ENCODE measurements at regions not wholly inside any gene's neighbourhood (a gene's known extent, or its start where the extent isn't known, plus 50 kb on each side); places are given as distances from the start of the nearest gene placed in this dataset.

DNA sequence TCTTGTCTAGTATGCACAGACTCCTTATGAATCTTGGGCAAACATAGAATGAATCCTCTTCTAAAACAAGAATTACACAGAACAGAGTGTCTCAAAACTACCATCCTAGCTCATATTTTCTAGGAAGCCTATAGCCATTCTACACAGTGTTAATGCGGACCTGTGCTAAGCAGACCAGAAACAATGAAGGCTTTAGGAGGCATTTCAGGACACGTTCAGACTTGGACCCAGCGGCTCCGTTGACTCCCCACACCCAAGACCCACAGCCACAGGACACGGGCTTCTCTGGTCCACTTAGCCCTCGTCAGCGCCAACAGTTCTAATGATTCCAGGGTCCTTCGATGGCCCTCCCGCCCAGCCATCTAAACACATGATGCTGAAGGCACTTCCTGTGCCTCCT lies 182.2 kb downstream of the BCL11A start:
- H3K27me3 ChIP-seq (ENCODE audit: insufficient read depth, insufficient read length): no peaks in the 10 kb centered on the region
- H3K9ac ChIP-seq (ENCODE audit: insufficient read length, low read depth): no peak overlapping the region
- H3K4me3 ChIP-seq (ENCODE audit: insufficient read length, low read depth): no peak overlapping the region
- TF ChIP-seq ZNF274 (IDR thresholded peaks at IDR 0.05; ENCODE audit: low read depth, low read length) (no peak), YY1 (IDR thresholded peaks at IDR 0.05; ENCODE audit: insufficient read depth, insufficient read length) (no peak), SUZ12 (IDR thresholded peaks at IDR 0.05; ENCODE audit: extremely low read depth, insufficient read depth, insufficient read length) (no peak)
- H3K36me3 ChIP-seq (ENCODE audit: insufficient read depth, insufficient read length, low read length): no peaks in the 10 kb centered on the region
- no peaks in the 10 kb centered on the region for H3K9me3 ChIP-seq (ENCODE audit: insufficient read depth, low read length)
- no peak for DNase-seq (ENCODE audit: low read depth, low spot score)
- peaks cover 1% of the 10 kb centered on the region for H3K4me1 ChIP-seq (ENCODE audit: insufficient read depth, insufficient read length)

DNA sequence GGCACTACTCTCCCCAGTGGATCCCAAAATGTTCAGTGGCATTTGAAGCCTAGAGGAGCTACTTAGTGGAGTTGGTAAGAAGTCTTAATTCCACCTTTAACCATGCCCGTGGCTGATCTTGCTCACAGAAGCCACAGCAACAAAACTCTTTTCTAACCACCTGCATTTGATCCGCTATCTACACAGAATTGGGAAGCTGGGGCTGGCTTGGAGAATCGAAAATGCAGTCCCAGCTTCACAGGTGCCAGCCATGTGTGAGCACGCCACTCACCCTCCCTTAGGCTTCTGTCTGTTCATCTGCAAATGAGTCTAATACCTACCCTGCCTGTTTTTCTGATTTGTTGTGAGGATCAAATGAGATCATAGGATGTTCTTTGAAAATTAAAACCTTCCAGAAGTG lies 182.6 kb downstream of the BCL11A start:
- no peaks in the 10 kb centered on the region for H3K36me3 ChIP-seq (ENCODE audit: insufficient read depth, insufficient read length, low read length)
- no peak for DNase-seq (ENCODE audit: low read depth, low spot score)
- no peak for TF ChIP-seq SUZ12 (IDR thresholded peaks at IDR 0.05; ENCODE audit: extremely low read depth, insufficient read depth, insufficient read length)
- no peak for TF ChIP-seq ZNF274 (IDR thresholded peaks at IDR 0.05; ENCODE audit: low read depth, low read length)
- TF ChIP-seq YY1 (IDR thresholded peaks at IDR 0.05; ENCODE audit: insufficient read depth, insufficient read length): no peak
- peaks cover 3% of the 10 kb centered on the region for H3K4me1 ChIP-seq (ENCODE audit: insufficient read depth, insufficient read length)
- no peaks in the 10 kb centered on the region for H3K9me3 ChIP-seq (ENCODE audit: insufficient read depth, low read length)
- H3K27me3 ChIP-seq (ENCODE audit: insufficient read depth, insufficient read length): no peaks in the 10 kb centered on the region
- no peak overlapping the region for H3K4me3 ChIP-seq (ENCODE audit: insufficient read length, low read depth)
- no peak overlapping the region for H3K9ac ChIP-seq (ENCODE audit: insufficient read length, low read depth)

DNA sequence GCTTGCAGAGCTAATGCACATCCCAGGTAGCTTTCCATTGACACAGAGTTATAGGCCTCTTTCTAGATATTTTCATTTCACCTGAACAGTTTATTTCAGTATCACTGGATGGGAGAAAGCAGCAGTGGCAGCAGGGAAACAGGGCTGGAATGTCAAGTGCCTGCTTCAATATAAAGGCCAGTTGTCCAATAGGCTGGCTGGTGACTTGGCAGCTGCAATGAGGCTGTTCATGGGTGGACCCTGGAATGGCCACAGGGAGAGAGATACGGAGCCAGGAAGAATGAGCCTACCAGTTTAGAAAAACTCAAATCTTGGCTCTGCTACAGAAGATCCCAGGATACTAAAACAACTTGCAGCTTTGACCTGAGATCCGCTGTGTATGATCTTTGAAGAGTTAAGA lies 185.0 kb downstream of the BCL11A start:
- no peaks in the 10 kb centered on the region for H3K36me3 ChIP-seq (ENCODE audit: insufficient read depth, insufficient read length, low read length)
- no peak for TF ChIP-seq SUZ12 (IDR thresholded peaks at IDR 0.05; ENCODE audit: extremely low read depth, insufficient read depth, insufficient read length)
- TF ChIP-seq YY1 (IDR thresholded peaks at IDR 0.05; ENCODE audit: insufficient read depth, insufficient read length): no peak
- TF ChIP-seq ZNF274 (IDR thresholded peaks at IDR 0.05; ENCODE audit: low read depth, low read length): no peak
- peaks cover 3% of the 10 kb centered on the region for H3K4me1 ChIP-seq (ENCODE audit: insufficient read depth, insufficient read length)

DNA sequence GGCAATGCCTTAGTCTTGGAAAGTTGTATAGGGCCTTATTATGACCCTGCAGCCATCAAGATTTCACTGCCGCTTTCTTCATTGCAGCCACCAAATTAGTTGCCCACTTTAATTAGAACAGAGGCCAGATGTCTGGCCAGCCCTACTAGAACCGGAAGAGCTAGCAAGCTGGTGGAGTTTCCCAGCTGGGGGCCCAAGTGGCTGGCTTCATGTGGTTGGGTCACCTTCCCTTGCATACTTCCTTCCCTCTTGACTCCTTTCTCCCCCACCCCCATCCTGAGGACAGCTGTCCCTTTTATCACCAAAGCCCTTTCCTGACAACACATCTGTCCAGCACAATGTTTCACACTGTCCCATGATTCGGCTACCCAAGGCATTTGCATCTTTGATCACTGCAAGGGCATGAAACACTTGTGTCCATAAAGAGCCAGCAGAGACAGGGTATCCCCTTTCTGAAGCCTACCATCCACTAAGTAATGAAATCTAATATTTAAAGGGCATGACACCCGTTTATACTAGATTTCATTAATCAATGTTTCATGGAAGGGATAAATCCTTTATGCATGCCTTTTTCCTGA lies 187.2 kb downstream of the BCL11A start:
- H3K9me3 ChIP-seq (ENCODE audit: insufficient read depth, low read length): no peaks in the 10 kb centered on the region
- no peak overlapping the region for H3K4me3 ChIP-seq (ENCODE audit: insufficient read length, low read depth)
- no peak overlapping the region for H3K9ac ChIP-seq (ENCODE audit: insufficient read length, low read depth)
- peaks cover 3% of the 10 kb centered on the region for H3K4me1 ChIP-seq (ENCODE audit: insufficient read depth, insufficient read length)
- DNase-seq (ENCODE audit: low read depth, low spot score): no peak
- H3K36me3 ChIP-seq (ENCODE audit: insufficient read depth, insufficient read length, low read length): no peaks in the 10 kb centered on the region
- no peaks in the 10 kb centered on the region for H3K27me3 ChIP-seq (ENCODE audit: insufficient read depth, insufficient read length)
- TF ChIP-seq SUZ12 (IDR thresholded peaks at IDR 0.05; ENCODE audit: extremely low read depth, insufficient read depth, insufficient read length) (no peak), ZNF274 (IDR thresholded peaks at IDR 0.05; ENCODE audit: low read depth, low read length) (no peak), YY1 (IDR thresholded peaks at IDR 0.05; ENCODE audit: insufficient read depth, insufficient read length) (no peak)

More for the DNA sequence above, 185.0 kb downstream of the BCL11A start:
- no peak overlapping the region for H3K4me3 ChIP-seq (ENCODE audit: insufficient read length, low read depth)
- DNase-seq (ENCODE audit: low read depth, low spot score): no peak
- H3K9ac ChIP-seq (ENCODE audit: insufficient read length, low read depth): no peak overlapping the region
- no peaks in the 10 kb centered on the region for H3K9me3 ChIP-seq (ENCODE audit: insufficient read depth, low read length)
- no peaks in the 10 kb centered on the region for H3K27me3 ChIP-seq (ENCODE audit: insufficient read depth, insufficient read length)

DNA sequence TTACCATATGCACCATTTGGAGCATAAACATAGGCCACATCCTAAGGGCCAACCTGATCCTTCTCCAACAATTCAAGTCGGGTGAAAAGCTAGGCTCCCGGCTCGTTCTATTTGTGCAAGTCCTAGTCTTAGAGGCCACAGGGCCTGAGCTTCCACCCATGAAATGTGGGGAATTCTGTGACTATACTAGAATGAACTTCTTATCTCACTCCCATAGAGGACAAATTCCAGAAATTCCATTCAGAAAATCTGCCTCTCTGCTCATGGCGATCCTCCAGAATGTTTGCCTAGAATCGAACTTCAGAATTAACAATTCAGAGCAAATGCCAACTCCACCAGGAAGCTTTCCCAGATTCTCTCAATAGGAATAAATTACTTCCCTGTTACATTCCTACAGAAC lies 187.9 kb downstream of the BCL11A start:
- Histone ChIP-seq H3K4me3 (ENCODE audit: insufficient read length, low read depth) (no peak overlapping the region), H3K27me3 (ENCODE audit: insufficient read depth, insufficient read length) (no peaks in the 10 kb centered on the region), H3K9me3 (ENCODE audit: insufficient read depth, low read length) (no peaks in the 10 kb centered on the region), H3K9ac (ENCODE audit: insufficient read length, low read depth) (no peak overlapping the region), H3K36me3 (ENCODE audit: insufficient read depth, insufficient read length, low read length) (no peaks in the 10 kb centered on the region), H3K4me1 (ENCODE audit: insufficient read depth, insufficient read length) (peaks cover 3% of the 10 kb centered on the region)
- TF ChIP-seq YY1 (IDR thresholded peaks at IDR 0.05; ENCODE audit: insufficient read depth, insufficient read length) (no peak), ZNF274 (IDR thresholded peaks at IDR 0.05; ENCODE audit: low read depth, low read length) (no peak), SUZ12 (IDR thresholded peaks at IDR 0.05; ENCODE audit: extremely low read depth, insufficient read depth, insufficient read length) (no peak)
- DNase-seq (ENCODE audit: low read depth, low spot score): no peak

DNA sequence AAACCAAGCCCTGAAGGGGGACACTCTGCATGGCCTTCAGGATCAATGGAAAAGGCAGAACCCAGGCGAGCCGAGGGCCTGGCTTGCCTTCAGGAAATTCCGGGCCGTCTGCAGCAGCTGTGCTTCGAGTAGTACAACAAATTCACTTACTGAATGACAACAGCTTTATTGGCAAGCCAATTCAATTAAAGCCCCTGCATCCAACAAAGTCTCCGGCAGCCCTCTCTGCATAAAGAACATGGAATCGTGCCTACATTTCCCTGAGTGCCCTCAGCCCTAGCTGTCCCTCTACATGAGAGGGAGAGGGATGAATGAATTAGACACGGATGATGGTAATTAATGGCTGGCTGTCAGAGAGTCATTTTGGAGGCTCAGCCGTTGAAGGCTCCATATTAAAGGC lies 189.0 kb downstream of the BCL11A start:
- Histone ChIP-seq H3K4me3 (ENCODE audit: insufficient read length, low read depth) (no peak overlapping the region), H3K9me3 (ENCODE audit: insufficient read depth, low read length) (no peaks in the 10 kb centered on the region), H3K27me3 (ENCODE audit: insufficient read depth, insufficient read length) (no peaks in the 10 kb centered on the region), H3K9ac (ENCODE audit: insufficient read length, low read depth) (no peak overlapping the region), H3K36me3 (ENCODE audit: insufficient read depth, insufficient read length, low read length) (no peaks in the 10 kb centered on the region), H3K4me1 (ENCODE audit: insufficient read depth, insufficient read length) (peaks cover 3% of the 10 kb centered on the region)
- TF ChIP-seq ZNF274 (IDR thresholded peaks at IDR 0.05; ENCODE audit: low read depth, low read length) (no peak), SUZ12 (IDR thresholded peaks at IDR 0.05; ENCODE audit: extremely low read depth, insufficient read depth, insufficient read length) (no peak), YY1 (IDR thresholded peaks at IDR 0.05; ENCODE audit: insufficient read depth, insufficient read length) (no peak)
- DNase-seq (ENCODE audit: low read depth, low spot score): no peak

DNA sequence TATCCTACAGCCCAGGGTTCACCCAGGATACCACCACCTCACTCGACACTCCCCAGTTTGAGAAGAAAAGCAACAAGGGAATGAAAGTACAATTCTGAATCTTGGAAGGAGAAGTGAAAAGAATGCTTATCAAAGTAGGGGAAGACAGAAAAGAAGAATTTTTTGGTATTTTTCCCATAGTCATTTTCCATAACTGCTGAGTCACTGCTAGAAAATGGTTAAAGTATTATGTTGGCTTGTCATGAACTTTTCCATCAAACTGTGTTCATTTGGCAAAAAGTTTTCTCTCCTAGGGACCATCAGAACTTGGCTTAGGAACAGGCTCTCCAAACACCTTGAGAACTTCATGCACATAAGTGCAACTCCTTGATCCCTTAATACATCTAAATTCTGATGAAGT lies 192.0 kb downstream of the BCL11A start:
- no peaks in the 10 kb centered on the region for H3K9me3 ChIP-seq (ENCODE audit: insufficient read depth, low read length)
- no peaks in the 10 kb centered on the region for H3K27me3 ChIP-seq (ENCODE audit: insufficient read depth, insufficient read length)
- H3K4me3 ChIP-seq (ENCODE audit: insufficient read length, low read depth): no peak overlapping the region
- TF ChIP-seq YY1 (IDR thresholded peaks at IDR 0.05; ENCODE audit: insufficient read depth, insufficient read length) (no peak), SUZ12 (IDR thresholded peaks at IDR 0.05; ENCODE audit: extremely low read depth, insufficient read depth, insufficient read length) (no peak), ZNF274 (IDR thresholded peaks at IDR 0.05; ENCODE audit: low read depth, low read length) (no peak)
- H3K9ac ChIP-seq (ENCODE audit: insufficient read length, low read depth): no peak overlapping the region
- peaks cover 3% of the 10 kb centered on the region for H3K4me1 ChIP-seq (ENCODE audit: insufficient read depth, insufficient read length)
- H3K36me3 ChIP-seq (ENCODE audit: insufficient read depth, insufficient read length, low read length): no peaks in the 10 kb centered on the region
- DNase-seq (ENCODE audit: low read depth, low spot score): no peak
